HL-60 (cell line): ENCODE measurements at regions not wholly inside any gene's neighbourhood (a gene's known extent, or its start where the extent isn't known, plus 50 kb on each side); places are given as distances from the start of the nearest gene placed in this dataset.
A peak's percentile ranks its signal among the peaks of the same experiment; 100 is the strongest.

Source experiments
- DNase-seq, 2 experiments: peaks; one replicate each; pipeline ENCODE4 v3.0.0-alpha.2; 2010 to 2020; ENCODE audit warnings: low read depth in 1 of 2, low spot score in 1 of 2
- H3K27ac ChIP-seq: fragments of 250-450 bp; sonication (Bioruptor Pico); replicated peaks from 2 replicates; pipeline ENCODE4 v1.5.1; 2020; ENCODE audit warnings: mild to moderate bottlenecking, moderate library complexity
- H3K27me3 ChIP-seq: fragments of 250-450 bp; sonication (Bioruptor Pico); 2 replicates; pipeline ENCODE4 v1.5.1; 2021; ENCODE audit warnings: mild to moderate bottlenecking, moderate library complexity; ENCODE audit not compliant: insufficient read depth, poor library complexity, severe bottlenecking
- H3K4me3 ChIP-seq: replicated peaks from 2 replicates; pipeline ENCODE4 v1.5.1; 2011; ENCODE audit warnings: mild to moderate bottlenecking, control low read depth, low read length; ENCODE audit not compliant: insufficient read depth
- GABPA ChIP-seq: IDR thresholded peaks from 2 replicates; pipeline ENCODE4 v1.6.1; 2012; ENCODE audit warnings: low read depth
- POLR2AphosphoS5 ChIP-seq: IDR thresholded peaks from 2 replicates; pipeline ENCODE4 v1.6.1; 2012; ENCODE audit warnings: low read depth
- SPI1 ChIP-seq: IDR thresholded peaks from 2 replicates; pipeline ENCODE4 v1.6.1; 2012; ENCODE audit warnings: low read depth, mild to moderate bottlenecking, borderline replicate concordance
- TF ChIP-seq, protein P1 (sequence below): IDR thresholded peaks from one replicate; pipeline ENCODE4 v1.5.1; 2011; ENCODE audit warnings: low read length, control low read depth, inconsistent platforms; ENCODE audit not compliant: insufficient read depth
- TF ChIP-seq, protein P2 (sequence below): IDR thresholded peaks from 2 replicates; pipeline ENCODE4 v1.6.1; 2012; ENCODE audit warnings: low read depth; ENCODE audit not compliant: insufficient replicate concordance

DNA sequence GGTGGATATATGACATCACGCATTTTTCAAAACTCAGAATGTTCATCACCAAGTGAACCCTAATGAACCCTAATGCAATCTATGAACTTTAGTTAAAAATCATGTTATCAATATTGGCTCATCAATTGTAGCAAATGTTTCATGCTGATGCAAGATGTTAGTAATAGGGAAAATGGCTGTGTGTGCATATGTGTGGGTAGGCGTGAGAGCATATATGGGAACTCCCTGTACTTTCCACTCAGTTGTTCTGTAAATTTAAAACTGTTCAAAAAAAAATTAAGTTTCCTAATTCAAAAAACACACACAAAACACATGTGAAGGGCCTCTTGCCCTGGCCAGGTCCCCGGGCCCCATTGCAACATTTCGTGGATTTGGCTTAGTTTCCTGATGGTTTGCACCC is 89.7 kb upstream of the PROK2 start:
- Histone ChIP-seq H3K27ac (no peak overlapping the region), H3K27me3 (no peaks in the 10 kb centered on the region), H3K4me3 (no peak overlapping the region)
- peak in 1 of 2 experiments; percentile 23 for DNase-seq
- TF ChIP-seq, protein P1, sequence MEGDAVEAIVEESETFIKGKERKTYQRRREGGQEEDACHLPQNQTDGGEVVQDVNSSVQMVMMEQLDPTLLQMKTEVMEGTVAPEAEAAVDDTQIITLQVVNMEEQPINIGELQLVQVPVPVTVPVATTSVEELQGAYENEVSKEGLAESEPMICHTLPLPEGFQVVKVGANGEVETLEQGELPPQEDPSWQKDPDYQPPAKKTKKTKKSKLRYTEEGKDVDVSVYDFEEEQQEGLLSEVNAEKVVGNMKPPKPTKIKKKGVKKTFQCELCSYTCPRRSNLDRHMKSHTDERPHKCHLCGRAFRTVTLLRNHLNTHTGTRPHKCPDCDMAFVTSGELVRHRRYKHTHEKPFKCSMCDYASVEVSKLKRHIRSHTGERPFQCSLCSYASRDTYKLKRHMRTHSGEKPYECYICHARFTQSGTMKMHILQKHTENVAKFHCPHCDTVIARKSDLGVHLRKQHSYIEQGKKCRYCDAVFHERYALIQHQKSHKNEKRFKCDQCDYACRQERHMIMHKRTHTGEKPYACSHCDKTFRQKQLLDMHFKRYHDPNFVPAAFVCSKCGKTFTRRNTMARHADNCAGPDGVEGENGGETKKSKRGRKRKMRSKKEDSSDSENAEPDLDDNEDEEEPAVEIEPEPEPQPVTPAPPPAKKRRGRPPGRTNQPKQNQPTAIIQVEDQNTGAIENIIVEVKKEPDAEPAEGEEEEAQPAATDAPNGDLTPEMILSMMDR: no peak
- TF ChIP-seq SPI1: no peak
- no peak for TF ChIP-seq POLR2AphosphoS5
- TF ChIP-seq GABPA: no peak
- TF ChIP-seq, protein P2, sequence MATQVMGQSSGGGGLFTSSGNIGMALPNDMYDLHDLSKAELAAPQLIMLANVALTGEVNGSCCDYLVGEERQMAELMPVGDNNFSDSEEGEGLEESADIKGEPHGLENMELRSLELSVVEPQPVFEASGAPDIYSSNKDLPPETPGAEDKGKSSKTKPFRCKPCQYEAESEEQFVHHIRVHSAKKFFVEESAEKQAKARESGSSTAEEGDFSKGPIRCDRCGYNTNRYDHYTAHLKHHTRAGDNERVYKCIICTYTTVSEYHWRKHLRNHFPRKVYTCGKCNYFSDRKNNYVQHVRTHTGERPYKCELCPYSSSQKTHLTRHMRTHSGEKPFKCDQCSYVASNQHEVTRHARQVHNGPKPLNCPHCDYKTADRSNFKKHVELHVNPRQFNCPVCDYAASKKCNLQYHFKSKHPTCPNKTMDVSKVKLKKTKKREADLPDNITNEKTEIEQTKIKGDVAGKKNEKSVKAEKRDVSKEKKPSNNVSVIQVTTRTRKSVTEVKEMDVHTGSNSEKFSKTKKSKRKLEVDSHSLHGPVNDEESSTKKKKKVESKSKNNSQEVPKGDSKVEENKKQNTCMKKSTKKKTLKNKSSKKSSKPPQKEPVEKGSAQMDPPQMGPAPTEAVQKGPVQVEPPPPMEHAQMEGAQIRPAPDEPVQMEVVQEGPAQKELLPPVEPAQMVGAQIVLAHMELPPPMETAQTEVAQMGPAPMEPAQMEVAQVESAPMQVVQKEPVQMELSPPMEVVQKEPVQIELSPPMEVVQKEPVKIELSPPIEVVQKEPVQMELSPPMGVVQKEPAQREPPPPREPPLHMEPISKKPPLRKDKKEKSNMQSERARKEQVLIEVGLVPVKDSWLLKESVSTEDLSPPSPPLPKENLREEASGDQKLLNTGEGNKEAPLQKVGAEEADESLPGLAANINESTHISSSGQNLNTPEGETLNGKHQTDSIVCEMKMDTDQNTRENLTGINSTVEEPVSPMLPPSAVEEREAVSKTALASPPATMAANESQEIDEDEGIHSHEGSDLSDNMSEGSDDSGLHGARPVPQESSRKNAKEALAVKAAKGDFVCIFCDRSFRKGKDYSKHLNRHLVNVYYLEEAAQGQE: no peak

DNA sequence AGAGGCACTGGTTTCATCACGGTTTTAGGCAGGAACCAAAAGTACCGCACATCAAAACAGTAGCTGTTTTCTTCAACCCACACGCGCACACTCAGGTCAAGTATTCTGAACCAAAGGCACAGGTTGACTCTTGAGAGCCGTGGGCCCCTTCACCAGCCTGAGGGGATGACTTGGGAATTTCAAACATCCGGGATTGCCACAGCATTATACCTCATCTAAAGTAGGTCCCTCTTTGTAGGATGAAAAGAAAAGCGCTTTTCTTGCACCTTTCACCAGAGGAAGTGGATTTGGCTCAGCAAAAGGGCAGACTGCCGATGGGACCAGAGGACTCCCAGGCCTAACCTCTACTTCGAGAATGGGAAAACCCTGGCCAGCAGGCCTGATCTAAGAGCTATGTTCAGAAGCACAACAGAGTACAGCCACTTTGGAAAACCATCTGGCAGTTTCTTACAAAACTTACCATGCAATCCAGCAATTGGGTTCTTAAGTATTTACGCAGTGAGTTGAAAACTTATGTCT is 88.2 kb upstream of the PROK2 start:
- H3K27me3 ChIP-seq: no peaks in the 10 kb centered on the region
- no peak overlapping the region for H3K4me3 ChIP-seq
- TF ChIP-seq SPI1 (no peak), GABPA (no peak)
- DNase-seq: no peak
- no peak overlapping the region for H3K27ac ChIP-seq

DNA sequence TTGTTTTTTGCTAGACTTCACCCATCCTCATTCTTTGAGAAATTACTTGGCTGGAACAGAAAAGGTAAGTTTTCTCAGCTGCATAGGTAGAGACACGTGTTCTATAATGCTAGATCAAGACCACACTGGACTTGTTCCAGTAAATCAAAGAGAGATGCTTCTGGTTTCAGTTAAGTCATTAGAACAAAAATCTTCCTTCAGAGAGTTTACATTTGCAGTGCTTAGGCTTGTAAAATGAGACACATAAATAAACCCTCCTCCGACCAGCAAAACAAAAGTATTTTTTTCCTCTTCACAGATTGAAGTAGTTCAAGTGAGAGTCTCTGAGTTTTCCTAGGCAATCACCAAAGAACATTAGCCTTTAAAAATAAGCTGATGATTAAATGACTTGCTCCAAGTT is 87.3 kb upstream of the PROK2 start:
- DNase-seq: no peak
- no peak for TF ChIP-seq POLR2AphosphoS5
- TF ChIP-seq, protein P1: no peak
- TF ChIP-seq, protein P2: no peak
- TF ChIP-seq GABPA: no peak
- no peak for TF ChIP-seq SPI1
- Histone ChIP-seq H3K4me3 (no peak overlapping the region), H3K27me3 (no peaks in the 10 kb centered on the region), H3K27ac (no peak overlapping the region)

DNA sequence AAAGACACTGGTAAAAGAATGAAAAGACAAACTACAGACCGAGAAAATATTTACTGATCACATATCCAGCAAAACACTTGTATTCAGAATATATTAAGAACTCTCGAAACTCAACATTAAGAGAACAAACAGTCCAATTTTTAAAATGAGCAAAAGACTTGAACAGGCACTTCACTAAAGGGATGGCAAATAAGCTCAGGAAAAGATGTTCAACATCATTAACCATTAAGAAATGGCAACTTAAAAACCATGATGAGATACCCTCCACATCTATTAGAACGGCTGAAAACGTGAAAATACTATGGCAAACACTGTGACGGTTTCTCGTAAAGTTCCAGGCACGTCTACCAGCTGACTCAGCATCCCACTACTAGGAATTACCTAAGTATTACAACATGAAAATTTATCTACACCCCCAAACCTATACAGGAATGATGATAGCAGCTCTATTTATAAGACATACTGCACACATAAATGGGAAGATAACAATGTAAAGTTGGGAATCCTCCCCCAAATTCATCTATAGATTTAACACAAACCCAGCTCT is 86.1 kb upstream of the PROK2 start:
- Histone ChIP-seq H3K4me3 (no peak overlapping the region), H3K27me3 (no peaks in the 10 kb centered on the region), H3K27ac (no peak overlapping the region)
- no peak for TF ChIP-seq SPI1
- TF ChIP-seq, protein P1: no peak
- TF ChIP-seq GABPA: no peak
- no peak for TF ChIP-seq POLR2AphosphoS5
- TF ChIP-seq, protein P2: no peak
- DNase-seq: no peak
